Adipocyte (in vitro differentiated cells): ENCODE measurements at regions not wholly inside any gene's neighbourhood (a gene's known extent, or its start where the extent isn't known, plus 50 kb on each side); places are given as distances from the start of the nearest gene placed in this dataset.

ENCODE experiments used
- DNase-seq: peaks from one replicate; pipeline ENCODE4 v3.0.0-alpha.2; 2015; ENCODE audit warnings: low read depth
- H3K27me3 ChIP-seq: replicated peaks from 2 replicates; pipeline ENCODE4 v1.7.0; 2013; ENCODE audit warnings: mild to moderate bottlenecking, low read length, moderate library complexity; ENCODE audit not compliant: control insufficient read depth, insufficient read depth
- H3K36me3 ChIP-seq: 2 replicates; pipeline ENCODE4 v1.7.0; 2013; ENCODE audit warnings: low read length, mild to moderate bottlenecking, moderate library complexity; ENCODE audit not compliant: control insufficient read depth, insufficient read depth, severe bottlenecking
- H3K4me1 ChIP-seq: 2 replicates; pipeline ENCODE4 v1.7.0; 2013; ENCODE audit warnings: mild to moderate bottlenecking, low read length, moderate library complexity; ENCODE audit not compliant: control insufficient read depth, insufficient read depth
- H3K4me3 ChIP-seq: 2 replicates; pipeline ENCODE4 v1.7.0; 2013; ENCODE audit warnings: mild to moderate bottlenecking, low read length, moderate library complexity
- H3K9ac ChIP-seq: 2 replicates; pipeline ENCODE4 v1.7.0; 2013; ENCODE audit warnings: mild to moderate bottlenecking, low read length, moderate library complexity
- H3K9me3 ChIP-seq: 2 replicates; pipeline ENCODE4 v1.7.0; 2013; ENCODE audit warnings: mild to moderate bottlenecking, low read length, moderate library complexity; ENCODE audit not compliant: control insufficient read depth

GRCh38 chr11:95296621-95297025 is 65.6 kb upstream of the SESN3 start:
- Histone ChIP-seq H3K9ac (no peak overlapping the region), H3K27me3 (peaks cover 16% of the 10 kb centered on the region), H3K9me3 (no peaks in the 10 kb centered on the region), H3K4me3 (no peak overlapping the region), H3K4me1 (no peaks in the 10 kb centered on the region), H3K36me3 (no peaks in the 10 kb centered on the region)
- no peak for DNase-seq

DNA sequence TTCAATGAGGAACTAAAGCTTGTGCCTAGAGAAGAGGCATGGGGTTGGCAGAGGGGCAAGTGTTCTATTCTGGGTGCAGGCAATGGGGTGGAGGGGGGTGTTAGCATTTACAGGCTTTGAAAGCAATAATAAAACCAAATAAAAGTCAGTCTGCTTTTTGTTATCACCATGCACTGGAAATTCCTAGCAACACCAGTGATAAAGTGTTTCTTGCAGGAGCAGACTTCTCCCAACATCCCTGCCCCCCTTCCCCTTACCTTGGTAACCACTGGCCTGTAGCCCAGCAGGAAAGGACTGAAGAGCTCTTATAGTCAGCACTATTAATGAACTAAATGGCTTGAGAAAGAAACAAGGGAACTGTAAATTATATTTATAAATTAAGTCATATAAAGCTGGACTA is 65.2 kb upstream of the SESN3 start:
- DNase-seq, result no peak
- no peak overlapping the region for H3K9ac ChIP-seq
- H3K27me3 ChIP-seq, result peaks cover 16% of the 10 kb centered on the region
- H3K36me3 ChIP-seq, result no peaks in the 10 kb centered on the region
- no peaks in the 10 kb centered on the region for H3K9me3 ChIP-seq
- H3K4me1 ChIP-seq, result no peaks in the 10 kb centered on the region
- no peak overlapping the region for H3K4me3 ChIP-seq

DNA sequence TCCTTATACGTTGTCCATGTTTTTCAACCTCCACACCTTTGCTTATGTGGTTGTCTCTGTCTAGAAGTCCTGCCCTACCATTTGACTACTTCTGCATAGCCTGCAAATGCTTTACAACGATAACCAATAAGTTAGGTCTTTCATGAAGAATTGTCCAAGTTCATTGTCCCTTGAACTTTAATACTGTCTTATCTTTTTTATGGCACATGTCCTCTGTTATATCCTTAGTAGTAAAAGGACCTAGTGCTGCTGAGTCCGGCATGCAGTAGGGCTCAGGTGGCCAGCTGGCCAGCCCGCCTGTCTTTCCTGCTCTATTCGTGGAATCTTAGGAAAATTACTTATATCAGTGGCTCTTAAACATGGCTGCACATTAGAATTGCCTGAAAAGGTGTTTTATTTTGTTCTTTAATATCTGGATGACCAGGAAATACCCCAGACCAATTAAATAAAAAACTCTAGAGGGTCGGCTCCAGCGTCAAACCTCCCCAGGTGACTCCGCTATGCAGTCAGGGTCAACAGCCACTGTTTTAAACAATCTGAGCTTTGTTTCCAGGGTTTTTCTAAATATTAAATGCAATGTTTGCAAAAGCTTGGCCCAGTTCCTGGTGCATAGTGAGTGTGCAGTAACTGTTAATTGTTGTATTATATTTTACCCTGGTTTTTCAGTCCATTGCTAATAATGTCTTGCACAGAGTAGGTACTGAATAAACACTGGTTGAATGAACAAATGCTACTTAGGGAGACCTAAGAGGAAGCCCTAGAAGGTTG is 64.6 kb upstream of the SESN3 start:
- DNase-seq, result no peak
- no peak overlapping the region for H3K9ac ChIP-seq

GRCh38 chr11:95294701-95295100 is 63.7 kb upstream of the SESN3 start:
- no peak overlapping the region for H3K4me3 ChIP-seq

More for the DNA sequence above, 64.6 kb upstream of the SESN3 start:
- Histone ChIP-seq H3K4me1 (no peaks in the 10 kb centered on the region), H3K9me3 (no peaks in the 10 kb centered on the region), H3K27me3 (peaks cover 16% of the 10 kb centered on the region), H3K36me3 (no peaks in the 10 kb centered on the region), H3K4me3 (no peak overlapping the region)

DNA sequence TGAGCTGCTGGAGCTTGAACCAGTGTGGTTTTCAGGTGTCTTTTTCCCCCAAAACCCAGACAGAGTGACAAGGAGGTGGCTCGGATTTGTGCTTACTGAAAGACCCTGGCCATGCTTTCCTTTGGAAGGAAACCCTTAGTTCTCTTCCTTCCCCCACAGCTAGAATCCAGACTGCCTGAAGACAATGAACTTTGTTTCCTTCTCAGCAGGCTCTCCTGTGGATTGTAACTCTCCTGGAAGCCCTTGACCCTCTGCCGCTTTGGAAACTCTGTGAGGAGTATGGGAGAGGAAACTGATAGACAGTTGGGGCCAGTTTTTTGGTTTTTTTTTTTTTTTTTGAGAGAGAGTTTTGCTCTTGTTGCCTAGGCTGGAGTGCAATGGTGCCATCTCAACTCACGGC is 62.1 kb upstream of the SESN3 start:
- Histone ChIP-seq H3K4me1 (no peaks in the 10 kb centered on the region), H3K9me3 (no peaks in the 10 kb centered on the region), H3K9ac (no peak overlapping the region), H3K36me3 (no peaks in the 10 kb centered on the region), H3K27me3 (peaks cover 16% of the 10 kb centered on the region), H3K4me3 (no peak overlapping the region)
- DNase-seq, result no peak

More at GRCh38 chr11:95294701-95295100, 63.7 kb upstream of the SESN3 start:
- peaks cover 16% of the 10 kb centered on the region for H3K27me3 ChIP-seq
- no peak for DNase-seq
- H3K36me3 ChIP-seq, result no peaks in the 10 kb centered on the region
- H3K9ac ChIP-seq, result no peak overlapping the region
- H3K4me1 ChIP-seq, result no peaks in the 10 kb centered on the region
- H3K9me3 ChIP-seq, result no peaks in the 10 kb centered on the region

DNA sequence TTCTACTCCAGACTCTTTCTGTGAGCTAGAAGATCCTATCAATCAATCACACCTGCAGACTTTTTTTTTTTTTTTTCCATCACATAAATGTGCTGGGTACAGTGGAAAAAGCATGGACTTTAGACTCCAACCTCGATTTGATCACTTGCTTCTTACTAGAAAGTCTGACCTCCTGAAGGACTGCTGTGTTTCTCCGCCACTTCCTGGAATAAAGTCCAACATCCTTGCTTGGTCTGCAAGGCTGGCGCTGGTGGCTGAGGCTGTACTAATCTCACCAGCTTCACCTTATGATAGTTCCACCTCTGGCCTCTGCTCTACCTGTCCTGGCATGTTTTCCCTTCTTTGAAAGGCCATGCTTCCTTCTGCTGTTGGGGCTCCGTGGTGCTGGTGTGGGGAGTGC is 60.9 kb upstream of the SESN3 start:
- Histone ChIP-seq H3K4me1 (no peaks in the 10 kb centered on the region), H3K9me3 (no peaks in the 10 kb centered on the region)

DNA sequence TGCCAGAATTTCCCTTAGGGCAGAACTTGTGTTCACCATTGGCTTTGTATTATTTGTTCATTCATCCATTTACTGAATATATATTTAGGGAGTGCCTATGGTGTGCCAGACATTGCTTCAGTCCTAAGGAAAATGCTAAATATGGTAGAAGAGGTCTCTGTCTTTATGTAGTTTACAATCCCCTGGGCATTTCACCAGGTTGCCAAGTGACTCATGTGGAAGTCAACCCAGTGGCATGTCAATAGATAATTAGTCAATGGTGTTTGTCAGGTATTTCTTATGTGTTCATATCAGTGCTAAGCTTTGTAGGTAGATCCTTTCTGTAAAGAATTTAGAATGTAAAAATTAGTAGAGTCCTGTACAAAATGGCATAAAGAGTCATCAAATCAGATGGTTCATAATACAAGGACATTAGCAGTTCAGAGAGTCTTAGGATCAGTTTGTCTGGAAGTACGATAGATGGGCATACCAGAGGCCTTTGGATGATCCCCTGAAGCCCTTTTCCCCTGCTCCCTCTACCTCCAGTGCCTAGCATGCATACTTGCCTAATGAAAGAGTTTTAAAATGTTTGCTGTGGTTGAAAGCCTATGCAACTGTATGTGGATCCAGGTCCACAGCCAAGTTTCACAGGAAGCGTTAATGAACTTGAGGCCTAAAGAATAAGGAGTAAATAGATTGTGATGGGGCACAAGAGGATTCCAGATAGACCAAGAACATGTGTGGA is 58.5 kb upstream of the SESN3 start:
- no peak overlapping the region for H3K9ac ChIP-seq
- no peaks in the 10 kb centered on the region for H3K27me3 ChIP-seq
- no peak for DNase-seq
- no peak overlapping the region for H3K4me3 ChIP-seq
- no peaks in the 10 kb centered on the region for H3K4me1 ChIP-seq
- no peaks in the 10 kb centered on the region for H3K36me3 ChIP-seq
- no peaks in the 10 kb centered on the region for H3K9me3 ChIP-seq

More for the DNA sequence above, 60.9 kb upstream of the SESN3 start:
- H3K9ac ChIP-seq, result no peak overlapping the region
- no peak for DNase-seq
- H3K4me3 ChIP-seq, result no peak overlapping the region
- no peaks in the 10 kb centered on the region for H3K36me3 ChIP-seq
- peaks cover 11% of the 10 kb centered on the region for H3K27me3 ChIP-seq

DNA sequence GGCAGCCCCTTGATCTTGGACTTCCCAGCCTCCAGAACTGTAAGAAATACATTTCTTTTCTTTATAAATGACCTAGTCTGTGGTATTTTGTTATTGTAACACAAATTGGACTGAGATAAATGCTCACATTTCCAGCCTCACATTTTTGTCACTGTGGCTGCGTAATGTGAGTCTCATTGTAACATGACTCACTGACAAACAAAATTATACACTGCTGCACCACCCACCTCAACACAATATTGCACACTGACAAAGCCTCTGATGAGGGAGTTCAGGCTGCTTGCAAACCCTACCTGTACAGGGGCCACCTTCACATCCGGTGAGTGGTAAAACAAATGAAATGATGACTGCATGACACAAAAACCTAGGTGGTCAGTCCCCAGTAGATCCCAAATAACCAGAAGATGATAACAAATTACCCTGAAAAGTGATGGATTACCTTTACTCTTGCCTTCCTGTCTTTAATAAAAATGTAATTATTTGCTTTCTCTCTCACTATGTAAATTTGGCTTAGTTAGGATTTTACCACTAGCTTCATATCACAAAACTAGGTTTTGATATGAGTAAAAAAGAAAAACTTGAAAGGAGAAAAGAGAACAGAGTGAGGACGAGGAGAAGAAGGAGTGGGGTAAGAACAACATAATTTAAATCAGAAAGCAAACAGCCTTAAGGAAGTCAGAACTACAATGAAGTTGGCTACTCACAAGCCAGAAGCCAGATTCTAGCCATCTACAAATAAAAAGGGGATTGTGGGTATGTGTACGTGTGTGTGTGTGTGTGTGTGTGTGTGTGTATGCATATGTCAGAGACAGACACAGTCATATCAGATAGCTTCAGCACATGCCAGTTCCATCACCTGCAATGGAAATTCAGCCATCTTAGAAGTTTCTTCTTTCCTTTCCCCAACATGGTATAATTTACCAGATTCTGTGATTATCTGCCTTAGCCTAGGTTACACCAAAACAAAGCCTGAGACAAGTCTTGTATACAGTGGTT is 53.4 kb upstream of the SESN3 start:
- Histone ChIP-seq H3K27me3 (no peaks in the 10 kb centered on the region), H3K9ac (no peak overlapping the region), H3K4me3 (no peak overlapping the region), H3K9me3 (no peaks in the 10 kb centered on the region), H3K4me1 (peaks cover 35% of the 10 kb centered on the region), H3K36me3 (no peaks in the 10 kb centered on the region)
- no peak for DNase-seq

GRCh38 chr11:95283650-95284049 is 52.6 kb upstream of the SESN3 start:
- Histone ChIP-seq H3K9ac (no peak overlapping the region), H3K9me3 (no peaks in the 10 kb centered on the region), H3K27me3 (no peaks in the 10 kb centered on the region), H3K4me3 (no peak overlapping the region), H3K36me3 (no peaks in the 10 kb centered on the region), H3K4me1 (peaks cover 35% of the 10 kb centered on the region)
- peak; percentile 63 for DNase-seq

DNA sequence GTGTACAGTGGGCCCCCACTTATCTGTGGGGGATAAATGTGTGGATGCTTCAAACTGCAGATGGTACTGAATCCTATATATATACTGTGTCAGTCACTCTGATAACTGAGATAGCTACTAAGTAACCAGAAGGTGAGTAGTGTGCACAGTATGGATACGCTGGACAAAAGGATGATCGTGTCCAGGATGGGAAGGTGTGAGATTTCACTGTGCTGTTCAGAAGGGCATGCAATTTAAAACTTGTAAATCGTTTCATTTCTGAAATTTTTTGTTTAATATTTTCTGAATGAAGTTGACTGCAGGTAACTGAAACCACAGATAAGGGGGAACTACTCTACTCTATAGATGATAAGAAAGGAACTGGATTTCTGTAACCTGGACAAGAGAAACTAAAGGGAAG is 52.1 kb upstream of the SESN3 start:
- no peak overlapping the region for H3K4me3 ChIP-seq
- H3K4me1 ChIP-seq, result peaks cover 35% of the 10 kb centered on the region
- no peaks in the 10 kb centered on the region for H3K36me3 ChIP-seq
- no peak for DNase-seq
- no peaks in the 10 kb centered on the region for H3K9me3 ChIP-seq
- H3K9ac ChIP-seq, result peak overlapping the region; percentile 6
- no peaks in the 10 kb centered on the region for H3K27me3 ChIP-seq

DNA sequence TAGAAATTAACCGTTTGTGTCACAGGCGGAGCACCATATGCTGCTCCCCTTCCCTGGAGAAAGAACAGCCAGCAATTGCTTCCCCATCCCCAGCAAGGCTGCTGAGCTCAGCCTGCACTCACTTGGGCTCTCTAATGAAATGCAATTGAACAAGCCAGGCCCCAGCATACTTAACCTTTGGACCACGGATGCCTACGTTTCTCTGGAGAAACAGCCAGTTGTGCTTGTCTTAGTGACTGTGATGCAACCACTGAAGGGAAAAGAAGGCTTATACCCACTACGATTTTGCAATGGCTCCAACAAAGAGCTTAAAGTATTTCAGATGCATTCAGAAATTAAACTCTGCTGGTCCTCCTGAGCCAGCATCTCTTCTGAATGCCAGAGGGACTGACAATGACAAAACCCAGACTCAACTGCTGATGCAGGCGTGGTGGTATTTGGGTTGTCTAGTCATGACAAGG is 51.3 kb upstream of the SESN3 start:
- Histone ChIP-seq H3K4me1 (peaks cover 35% of the 10 kb centered on the region), H3K9ac (peak overlapping the region; percentile 38), H3K9me3 (no peaks in the 10 kb centered on the region), H3K4me3 (no peak overlapping the region), H3K27me3 (no peaks in the 10 kb centered on the region), H3K36me3 (no peaks in the 10 kb centered on the region)
- DNase-seq, result peak; percentile 96
